Daoy (cell line): ENCODE measurements at regions not wholly inside any gene's neighbourhood (a gene's known extent, or its start where the extent isn't known, plus 50 kb on each side); places are given as distances from the start of the nearest gene placed in this dataset.

Experiments used
- DNase-seq: peaks from one replicate; pipeline ENCODE4 v3.0.0-alpha.2; 2015; ENCODE audit warnings: low read depth

GRCh38 chr6:148087659-148088058 lies 255.0 kb upstream of the SASH1 start:
- no peak for DNase-seq

DNA sequence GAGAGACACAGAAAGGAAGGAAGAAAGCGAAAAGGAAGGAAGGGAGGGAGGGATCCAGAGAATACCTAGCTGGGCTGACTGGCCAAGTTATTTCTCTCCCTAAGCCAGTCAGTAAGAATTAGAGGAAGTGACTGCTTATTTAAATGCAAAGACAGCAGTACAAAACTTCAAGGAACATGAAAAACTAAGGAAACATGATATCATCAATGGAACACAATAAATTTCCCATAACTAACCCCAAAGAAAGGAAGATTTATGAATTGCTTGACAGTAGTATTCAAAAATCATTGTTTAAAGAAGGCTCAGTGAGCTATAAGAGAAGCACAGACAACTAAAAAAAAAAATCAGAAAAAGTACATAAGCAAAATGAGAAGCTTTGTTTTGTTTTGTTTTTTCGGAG lies 252.3 kb upstream of the SASH1 start:
- DNase-seq: no peak

DNA sequence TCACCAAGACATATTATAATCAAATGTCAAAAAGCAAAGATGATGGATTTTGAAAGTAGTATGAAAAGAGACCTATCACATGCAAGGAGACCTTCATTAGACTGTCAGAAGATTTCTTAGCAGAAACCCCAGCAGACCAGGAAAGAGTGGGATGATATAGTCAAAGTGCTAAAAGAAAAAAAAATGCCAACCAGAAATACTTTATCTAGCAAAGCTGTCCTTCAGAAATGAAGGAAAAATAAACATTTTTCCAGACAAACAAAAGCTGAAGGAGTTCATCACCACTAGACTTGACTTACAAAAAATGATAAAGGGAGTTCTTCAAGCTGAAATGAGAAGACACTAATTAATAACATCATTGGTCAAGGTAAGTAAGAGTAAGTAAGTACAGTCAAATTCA lies 251.2 kb upstream of the SASH1 start:
- no peak for DNase-seq

DNA sequence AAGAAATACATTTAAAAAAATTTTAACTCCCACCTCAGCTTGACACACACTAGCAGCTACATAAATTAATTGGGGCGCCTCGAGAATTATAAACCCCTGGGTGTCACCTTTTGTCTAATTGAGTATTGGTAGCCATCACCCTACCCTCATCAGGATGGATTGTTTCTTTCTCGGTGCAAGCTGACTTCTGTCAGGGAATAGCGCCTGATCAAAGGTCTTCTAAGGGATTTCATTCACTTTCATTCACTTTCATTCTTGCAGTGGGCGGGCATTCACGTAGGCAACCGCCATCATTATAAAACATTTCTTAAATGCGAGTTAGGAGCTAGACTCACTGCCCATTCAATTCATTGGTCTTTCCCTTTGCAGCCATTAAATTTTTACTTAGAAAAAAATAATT lies 239.2 kb upstream of the SASH1 start:
- DNase-seq: peak; percentile 16

GRCh38 chr6:148104131-148104530 lies 238.5 kb upstream of the SASH1 start:
- DNase-seq: no peak

DNA sequence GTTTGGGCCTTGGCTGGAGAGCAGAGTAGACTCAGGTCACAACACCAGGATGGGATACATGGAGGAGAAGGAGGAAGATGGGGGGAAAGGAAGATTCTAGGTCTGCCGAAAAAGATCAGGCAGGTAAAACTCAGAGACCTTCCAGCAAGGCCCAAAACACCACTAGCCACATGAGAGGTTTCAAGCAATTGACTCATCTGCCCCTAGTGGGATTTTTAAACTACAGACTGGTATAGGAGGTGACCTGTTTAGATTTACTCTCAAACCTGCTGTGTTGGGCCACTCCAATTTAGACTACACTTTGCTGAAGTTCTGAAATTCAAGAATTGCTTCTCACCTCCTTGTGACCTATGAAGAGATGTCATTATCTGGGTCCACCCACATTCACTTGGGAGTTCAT lies 236.9 kb upstream of the SASH1 start:
- DNase-seq: no peak

DNA sequence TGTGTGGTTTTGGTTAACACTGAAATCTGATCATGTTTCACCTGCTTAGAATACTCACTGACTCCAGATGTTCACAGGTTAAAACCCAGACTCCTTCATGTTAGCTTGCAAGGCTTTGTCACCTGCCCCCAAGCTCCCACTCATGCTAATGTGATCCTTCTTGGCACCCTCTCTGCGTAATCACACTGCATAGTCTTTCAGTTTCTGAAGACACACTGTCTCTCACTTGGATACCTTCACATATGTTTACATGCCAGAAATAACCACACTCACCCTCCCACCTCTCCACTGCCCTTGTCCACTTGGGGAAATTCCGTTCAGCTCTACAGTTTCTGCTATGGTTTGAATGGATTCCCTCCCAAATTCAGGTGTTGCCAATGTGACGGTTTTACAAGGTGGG lies 234.7 kb upstream of the SASH1 start:
- no peak for DNase-seq

DNA sequence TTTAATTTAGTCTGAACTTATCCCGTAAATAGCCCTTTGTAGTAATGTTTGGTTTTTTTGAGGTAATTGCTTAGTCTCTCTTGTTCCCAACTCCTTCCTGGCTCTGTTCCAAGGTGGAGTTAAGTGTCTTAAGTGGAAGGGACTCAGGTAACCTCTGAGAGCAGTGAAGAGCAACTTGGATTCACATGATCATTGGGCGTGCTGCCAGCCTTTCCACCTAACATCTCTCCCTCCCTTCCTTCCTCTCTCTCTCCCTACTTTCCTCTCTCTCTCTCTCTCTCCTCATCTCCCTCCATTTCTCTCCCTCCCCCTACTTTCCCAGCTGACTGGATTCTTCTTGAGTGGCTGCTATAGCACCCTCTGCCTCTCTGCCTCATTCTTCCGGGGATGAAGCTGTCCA lies 232.9 kb upstream of the SASH1 start:
- DNase-seq: no peak

DNA sequence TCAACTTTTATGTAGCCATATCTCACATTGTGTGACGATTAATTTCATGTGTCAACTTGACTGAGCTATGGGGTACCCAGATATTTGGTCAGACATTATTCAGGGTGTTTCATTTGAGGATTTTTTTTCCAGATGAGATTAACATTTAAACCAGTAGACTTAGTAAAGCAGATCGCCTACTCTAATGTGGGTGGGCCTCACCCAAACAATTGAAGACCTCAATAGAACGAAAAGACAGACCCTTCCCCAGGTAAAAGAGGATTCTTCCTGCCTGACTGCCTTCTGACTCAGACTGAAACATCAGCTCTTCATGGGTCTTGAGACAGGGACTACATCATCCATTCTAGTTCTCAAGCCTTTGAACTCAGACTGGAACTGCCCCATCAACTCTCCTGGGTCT lies 231.7 kb upstream of the SASH1 start:
- no peak for DNase-seq

GRCh38 chr6:148112851-148113319 lies 229.8 kb upstream of the SASH1 start:
- DNase-seq: peak; percentile 35

GRCh38 chr6:148116001-148116400 lies 226.6 kb upstream of the SASH1 start:
- no peak for DNase-seq

- DNase-seq: no peak
These were observed 224.4 kb upstream of the SASH1 start for GRCh38 chr6:148118244-148118643.

DNA sequence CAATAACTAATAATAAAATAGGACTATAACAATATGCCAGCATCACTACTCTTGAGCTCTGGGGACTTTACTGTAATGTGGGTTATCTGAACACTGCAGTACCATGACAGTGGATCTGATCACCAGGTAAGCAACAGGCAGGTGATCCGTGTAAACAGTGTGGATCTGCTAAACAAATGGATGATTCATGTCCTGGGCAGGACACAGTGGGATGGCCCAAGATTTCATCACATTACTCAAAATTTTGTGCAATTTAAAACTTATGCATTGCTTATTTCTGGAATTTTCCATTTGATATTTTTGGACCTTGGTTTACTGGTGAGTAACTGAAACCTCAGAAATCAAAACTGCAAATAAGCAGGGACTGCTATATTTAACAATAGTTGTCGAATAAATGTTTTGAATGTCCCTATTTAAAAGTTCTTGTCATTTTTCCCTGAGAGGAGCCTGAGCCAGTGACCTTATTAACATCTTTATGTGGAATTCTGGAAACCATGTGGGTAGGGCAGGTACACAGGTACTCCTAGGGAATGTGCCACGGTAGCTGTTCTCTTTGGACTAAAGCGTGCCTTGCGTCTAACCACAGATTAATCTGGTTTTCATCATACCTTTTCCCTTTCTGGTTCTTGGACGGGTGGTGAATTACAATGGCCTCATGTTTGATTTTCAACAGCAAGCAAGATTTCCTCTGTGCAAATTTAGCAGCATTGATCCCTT lies 214.5 kb upstream of the SASH1 start:
- DNase-seq: no peak

GRCh38 chr6:148134592-148134991 lies 208.0 kb upstream of the SASH1 start:
- no peak for DNase-seq

DNA sequence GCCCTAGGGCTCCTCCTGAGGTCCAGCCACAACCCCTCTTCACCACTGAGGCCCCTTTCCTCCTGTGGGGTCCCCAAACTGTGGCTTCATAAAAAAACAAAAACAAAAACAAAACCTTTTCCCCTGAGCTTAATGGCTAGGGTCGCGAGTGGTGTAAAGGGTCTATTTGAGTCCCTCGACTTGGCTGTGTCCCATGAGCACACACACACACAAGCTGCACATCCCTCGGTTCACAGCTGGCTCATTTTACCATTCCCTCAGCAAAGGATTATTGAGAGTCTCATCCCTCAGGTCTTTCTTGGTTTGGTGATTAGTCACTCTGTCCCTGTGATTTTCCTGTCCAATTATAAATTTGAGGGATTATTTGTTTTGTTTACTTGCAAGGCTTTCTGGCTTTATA lies 206.1 kb upstream of the SASH1 start:
- DNase-seq: no peak

- no peak for DNase-seq
These were observed 205.0 kb upstream of the SASH1 start for GRCh38 chr6:148137652-148138051.

DNA sequence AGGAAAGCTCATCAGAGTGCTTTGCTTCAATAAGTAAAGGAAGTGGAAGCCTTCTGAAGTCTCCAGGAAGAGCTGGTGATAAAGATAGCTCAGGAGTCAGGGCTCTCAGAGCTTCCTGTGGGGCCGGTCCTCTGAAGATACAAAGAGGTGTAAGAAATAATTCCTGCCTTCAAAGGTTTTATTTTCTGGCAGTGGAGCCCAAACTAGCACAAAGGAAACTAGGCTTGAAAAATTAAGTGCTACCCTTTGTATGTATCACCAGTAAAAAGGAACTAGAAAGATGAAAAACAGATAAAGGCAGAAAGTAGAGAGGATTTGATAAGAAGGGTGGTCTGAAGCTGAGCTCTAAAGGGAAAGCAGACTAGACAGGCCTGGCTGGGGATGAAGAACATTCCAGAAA lies 204.1 kb upstream of the SASH1 start:
- no peak for DNase-seq

- peak; percentile 20 for DNase-seq
These were observed 201.7 kb upstream of the SASH1 start for GRCh38 chr6:148140772-148141557.

DNA sequence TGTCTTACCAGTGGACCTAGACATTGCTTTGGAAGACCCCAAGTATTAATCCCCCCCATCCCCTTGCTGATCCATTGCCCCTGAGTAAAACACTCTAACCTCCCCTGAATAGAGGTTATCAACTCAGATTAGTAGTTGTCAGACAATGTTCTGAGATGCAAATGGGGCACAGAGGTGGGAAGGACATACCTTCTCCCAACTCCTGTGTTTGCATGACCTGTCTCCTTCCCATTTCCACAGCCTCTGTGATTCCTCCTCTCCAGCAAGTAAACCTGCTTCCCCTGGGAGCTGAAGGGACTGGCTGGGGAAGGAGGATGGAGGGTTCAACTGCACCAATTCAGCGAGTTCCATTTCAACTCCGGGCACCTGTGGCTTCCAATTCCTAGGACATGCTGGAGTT lies 199.8 kb upstream of the SASH1 start:
- DNase-seq: no peak

DNA sequence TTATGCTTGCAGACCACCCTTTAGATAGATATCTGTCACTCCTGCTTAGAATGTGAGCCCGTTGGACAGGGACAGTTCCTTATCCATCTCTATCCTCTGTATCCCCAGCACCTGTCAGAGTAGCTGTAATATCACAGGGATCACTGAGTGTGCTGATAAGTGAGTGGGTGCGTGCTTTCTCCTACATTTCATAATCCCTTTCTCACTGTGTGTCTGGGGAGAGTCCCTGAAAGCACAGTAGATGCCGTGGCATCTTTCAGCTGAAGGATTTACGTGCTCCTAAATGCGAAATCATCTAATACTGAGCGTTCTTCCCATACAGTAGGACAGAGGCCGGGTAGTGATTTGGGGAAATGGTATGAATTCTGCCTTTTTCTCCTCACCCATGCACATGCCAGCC lies 198.9 kb upstream of the SASH1 start:
- DNase-seq: no peak

DNA sequence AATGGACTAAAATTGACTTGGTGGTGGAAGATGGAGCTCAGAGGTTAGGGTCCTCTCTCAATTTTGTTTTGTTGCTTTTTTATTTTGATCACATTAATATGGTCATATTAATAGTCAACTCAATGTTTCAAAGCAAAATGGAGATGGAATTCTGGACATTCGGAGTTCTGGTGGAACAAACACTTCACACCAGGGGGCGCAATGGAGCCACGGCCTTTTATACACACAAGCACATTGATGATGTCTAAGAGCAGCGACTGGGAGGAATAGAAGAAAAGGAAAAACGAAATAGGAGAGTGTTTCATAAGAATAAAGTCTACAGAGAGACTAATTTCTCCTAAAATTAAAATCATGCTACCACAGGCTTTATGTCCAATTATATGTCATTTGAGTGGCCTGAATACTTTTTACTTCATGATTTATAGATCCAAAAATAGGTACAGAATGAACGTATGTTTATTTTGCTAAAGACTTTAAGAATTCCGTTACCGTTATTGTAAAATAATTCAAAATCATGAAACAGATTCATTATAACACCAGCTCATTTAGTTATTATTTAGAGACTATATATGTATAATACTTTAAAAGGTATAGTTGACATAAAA lies 197.6 kb upstream of the SASH1 start:
- DNase-seq: peak; percentile 88

DNA sequence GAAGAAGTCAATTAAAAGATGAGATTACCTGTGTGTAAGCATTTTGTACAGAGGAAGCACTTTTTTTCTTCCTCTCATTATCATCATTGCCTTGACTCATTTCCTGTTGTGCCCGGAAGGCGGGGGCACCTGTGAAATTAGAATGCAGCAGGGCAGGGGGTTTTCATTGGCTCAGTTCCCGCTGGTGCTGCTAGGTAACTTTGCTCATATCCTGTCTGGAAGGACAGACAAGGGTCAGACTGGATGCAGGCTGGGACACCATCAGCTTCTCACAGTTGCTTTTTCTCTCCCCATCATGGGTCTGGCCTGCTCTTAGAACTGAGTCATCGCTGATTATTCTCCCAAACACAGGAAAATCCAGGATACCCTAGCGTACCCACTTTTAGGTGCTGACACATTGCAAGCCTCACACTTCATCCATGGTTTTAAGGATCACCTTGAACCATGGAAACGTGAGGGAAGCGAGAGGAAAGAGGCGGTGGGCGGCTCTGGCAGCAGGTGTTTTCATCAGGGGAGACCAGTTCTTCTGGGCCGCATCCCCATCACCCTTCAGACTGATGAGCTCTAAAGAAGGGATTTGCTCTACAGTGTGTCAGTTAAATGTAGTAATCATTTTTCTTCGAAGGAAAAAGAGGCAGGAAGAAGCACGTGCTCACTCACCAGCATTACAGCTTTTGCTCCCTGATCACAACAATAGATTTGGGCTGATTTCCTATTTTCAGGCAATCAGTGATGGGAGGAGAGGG lies 195.7 kb upstream of the SASH1 start:
- peak; percentile 94 for DNase-seq
